ENCODE measurements at regions not wholly inside any gene's neighbourhood (a gene's known extent, or its start where the extent isn't known, plus 50 kb on each side); places are given as distances from the start of the nearest gene placed in this dataset.

GRCh38 chr3:63766261-63766660 lies 52.8 kb upstream of the C3orf49 start:
- dilution Hi-C loops (cut with MboI; ENCODE audit: extremely low pct_ligation_motif_present, low sequenced_read_pairs), result no loop called here
- FAIRE-seq, result no peak

GRCh38 chr3:63768386-63768785 lies 50.7 kb upstream of the C3orf49 start:
- no peak for FAIRE-seq

More at GRCh38 chr3:63766261-63766660, 52.8 kb upstream of the C3orf49 start:
- Histone ChIP-seq H3K4me1 (ENCODE audit: control insufficient read depth, extremely low read depth, insufficient read depth, low read length) (peaks cover 14% of the 10 kb centered on the region), H3K9me1 (ENCODE audit: control insufficient read depth, extremely low read depth, insufficient read depth, low read length) (no peaks in the 10 kb centered on the region), H3K4me2 (ENCODE audit: control insufficient read depth, extremely low read depth, insufficient read depth, low read depth, low read length) (no peak overlapping the region), H3K27ac (ENCODE audit: control insufficient read depth, insufficient read depth, low read length) (no peak overlapping the region), H3K9me3 (ENCODE audit: control insufficient read depth, low read depth, low read length) (no peaks in the 10 kb centered on the region), H2AFZ (ENCODE audit: control insufficient read depth, low read length) (no peak overlapping the region), H3K9ac (ENCODE audit: control insufficient read depth, extremely low read depth, insufficient read depth, low read length) (no peak overlapping the region), H3K27me3 (ENCODE audit: control insufficient read depth, extremely low read depth, insufficient read depth, low read length) (no peaks in the 10 kb centered on the region), H3K79me2 (ENCODE audit: control insufficient read depth, insufficient read depth, low read length) (no peaks in the 10 kb centered on the region), H3K4me3 (ENCODE audit: control insufficient read depth in 2 of 3, extremely low read depth in 1 of 3, insufficient read depth in 2 of 3, low read depth in 1 of 3, low read length in 3 of 3) (no peak overlapping the region), H4K20me1 (ENCODE audit: control insufficient read depth, extremely low read depth, insufficient read depth, low read length) (no peaks in the 10 kb centered on the region), H3K36me3 (ENCODE audit: control insufficient read depth in 2 of 2, extremely low read depth in 1 of 2, insufficient read depth in 2 of 2, low read length in 2 of 2) (no peaks in the 10 kb centered on the region)
- no peak for DNase-seq (ENCODE audit: low read depth, low spot score)
- no peak for TF ChIP-seq EZH2 (IDR thresholded peaks at IDR 0.05; ENCODE audit: low read length)
- no peak for TF ChIP-seq CTCF (optimal IDR thresholded peaks at IDR 0.05 in 1 of 3, IDR thresholded peaks at IDR 0.05 in 1 of 3, conservative IDR thresholded peaks at IDR 0.05 in 1 of 3; ENCODE audit: extremely low read depth in 1 of 3, insufficient read depth in 2 of 3, low read length in 3 of 3)

More at GRCh38 chr3:63768386-63768785, 50.7 kb upstream of the C3orf49 start:
- TF ChIP-seq EZH2 (IDR thresholded peaks at IDR 0.05; ENCODE audit: low read length) (no peak), CTCF (optimal IDR thresholded peaks at IDR 0.05 in 1 of 3, IDR thresholded peaks at IDR 0.05 in 1 of 3, conservative IDR thresholded peaks at IDR 0.05 in 1 of 3; ENCODE audit: extremely low read depth in 1 of 3, insufficient read depth in 2 of 3, low read length in 3 of 3) (no peak)
- Histone ChIP-seq H3K27me3 (ENCODE audit: control insufficient read depth, extremely low read depth, insufficient read depth, low read length) (no peaks in the 10 kb centered on the region), H3K79me2 (ENCODE audit: control insufficient read depth, insufficient read depth, low read length) (no peaks in the 10 kb centered on the region), H3K36me3 (ENCODE audit: control insufficient read depth in 2 of 2, extremely low read depth in 1 of 2, insufficient read depth in 2 of 2, low read length in 2 of 2) (no peaks in the 10 kb centered on the region), H3K9ac (ENCODE audit: control insufficient read depth, extremely low read depth, insufficient read depth, low read length) (no peak overlapping the region), H3K27ac (ENCODE audit: control insufficient read depth, insufficient read depth, low read length) (no peak overlapping the region), H3K9me3 (ENCODE audit: control insufficient read depth, low read depth, low read length) (no peaks in the 10 kb centered on the region), H2AFZ (ENCODE audit: control insufficient read depth, low read length) (no peak overlapping the region), H3K4me3 (ENCODE audit: control insufficient read depth in 2 of 3, extremely low read depth in 1 of 3, insufficient read depth in 2 of 3, low read depth in 1 of 3, low read length in 3 of 3) (no peak overlapping the region), H3K4me1 (ENCODE audit: control insufficient read depth, extremely low read depth, insufficient read depth, low read length) (peaks cover 1% of the 10 kb centered on the region), H4K20me1 (ENCODE audit: control insufficient read depth, extremely low read depth, insufficient read depth, low read length) (no peaks in the 10 kb centered on the region), H3K9me1 (ENCODE audit: control insufficient read depth, extremely low read depth, insufficient read depth, low read length) (no peaks in the 10 kb centered on the region), H3K4me2 (ENCODE audit: control insufficient read depth, extremely low read depth, insufficient read depth, low read depth, low read length) (no peak overlapping the region)
- dilution Hi-C loops (cut with MboI; ENCODE audit: extremely low pct_ligation_motif_present, low sequenced_read_pairs), result no loop called here
- DNase-seq (ENCODE audit: low read depth, low spot score), result no peak
